HT1080 (cell line): ENCODE measurements at regions not wholly inside any gene's neighbourhood (a gene's known extent, or its start where the extent isn't known, plus 50 kb on each side); places are given as distances from the start of the nearest gene placed in this dataset.

Experiments used
- DNase-seq: peaks from one replicate; pipeline ENCODE4 v3.0.0-alpha.2; 2015; ENCODE audit warnings: low read depth

DNA sequence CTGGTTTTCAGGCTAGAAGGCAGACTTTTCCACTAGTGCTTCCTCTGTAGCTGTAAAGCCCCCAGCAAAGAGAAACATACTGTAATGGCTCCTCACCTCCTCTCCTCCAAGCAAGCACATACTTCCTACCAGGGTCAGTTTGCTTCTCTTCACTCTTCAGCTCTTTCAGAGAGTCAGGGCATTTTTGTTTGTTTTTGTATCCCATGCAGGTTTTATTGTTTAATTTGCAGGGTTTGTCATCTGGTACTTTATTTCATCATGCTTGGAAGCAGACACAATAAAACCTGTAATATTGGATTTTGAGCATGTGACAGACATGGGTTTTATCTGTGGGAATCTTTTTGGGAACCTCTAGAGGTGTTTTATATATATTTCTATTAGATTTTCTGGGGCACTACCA lies 753.3 kb upstream of the ROBO1 start:
- DNase-seq = no peak

DNA sequence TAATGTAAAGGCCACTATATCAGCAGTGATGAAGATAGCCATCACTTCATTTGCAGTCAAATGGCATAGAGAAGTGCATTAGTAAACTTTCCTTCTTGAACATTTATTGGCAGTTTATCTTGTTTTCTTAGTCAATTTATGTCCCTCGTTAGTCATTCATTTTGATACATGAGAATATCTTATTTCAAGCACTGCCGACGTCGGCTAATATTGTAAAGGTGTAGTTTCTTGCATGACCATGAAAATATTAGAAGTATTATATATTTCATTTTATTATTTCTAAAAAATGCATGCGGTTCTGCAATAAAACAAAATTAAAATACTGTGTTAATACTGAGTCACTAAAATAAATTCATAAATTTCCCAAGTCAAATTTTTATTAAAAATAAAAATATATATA lies 751.6 kb upstream of the ROBO1 start:
- DNase-seq = no peak

DNA sequence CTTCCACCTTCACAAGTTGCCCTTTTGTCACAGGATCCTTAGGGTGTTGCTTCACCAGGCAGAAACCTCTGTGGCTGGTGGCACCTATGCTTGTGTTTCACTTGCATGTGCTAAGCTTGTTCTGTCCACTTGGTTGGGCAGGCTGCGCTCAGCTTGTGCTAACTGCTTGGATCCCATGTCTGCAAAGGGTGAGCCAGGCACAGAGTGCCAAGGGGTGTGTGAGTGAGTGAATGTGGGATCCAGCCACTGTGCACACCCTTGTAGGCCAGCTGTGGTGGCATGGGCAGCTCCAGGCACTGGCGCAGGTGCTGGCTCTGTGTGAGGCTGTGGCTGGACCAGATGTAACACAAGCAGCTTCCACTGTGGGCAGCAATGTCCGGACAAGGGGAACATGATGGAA lies 728.7 kb upstream of the ROBO1 start:
- DNase-seq = no peak

DNA sequence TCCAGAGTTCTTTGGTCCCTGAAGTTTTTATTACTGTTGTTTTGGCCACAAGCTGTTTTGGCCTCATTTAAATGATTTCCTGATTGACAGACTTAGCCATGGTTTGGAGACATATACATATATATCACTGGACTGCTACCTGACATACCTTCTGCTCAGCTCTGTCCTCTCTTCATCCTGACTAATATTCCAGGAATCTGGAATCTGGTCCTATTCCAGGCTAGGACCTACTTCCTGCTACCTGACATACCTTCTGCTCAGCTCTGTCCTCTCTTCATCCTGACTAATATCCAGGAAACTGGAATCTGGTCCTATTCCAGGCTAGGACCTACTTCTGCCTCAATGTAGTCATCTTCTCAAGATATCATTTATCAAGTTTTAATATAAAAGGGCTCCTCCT lies 724.4 kb upstream of the ROBO1 start:
- no peak for DNase-seq

DNA sequence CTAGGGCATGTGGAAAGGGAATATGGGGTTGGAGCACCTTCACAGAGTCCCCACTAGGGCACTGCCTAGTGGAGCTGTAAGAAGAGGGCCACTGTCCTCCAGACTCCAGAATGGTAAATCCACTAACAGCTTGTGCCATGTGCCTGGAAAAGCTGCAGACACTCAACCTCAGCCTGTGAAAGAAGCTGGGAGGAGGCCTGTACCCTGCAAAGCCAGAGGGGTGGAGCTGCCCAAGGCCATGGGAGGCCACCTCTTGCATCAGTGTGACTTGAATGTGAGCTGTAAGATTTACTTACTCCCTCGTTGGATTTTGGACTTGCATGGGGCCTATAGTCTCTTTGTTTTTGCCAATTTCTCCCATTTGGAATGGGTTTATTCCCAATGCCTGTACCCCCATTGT lies 705.2 kb upstream of the ROBO1 start:
- DNase-seq = no peak

DNA sequence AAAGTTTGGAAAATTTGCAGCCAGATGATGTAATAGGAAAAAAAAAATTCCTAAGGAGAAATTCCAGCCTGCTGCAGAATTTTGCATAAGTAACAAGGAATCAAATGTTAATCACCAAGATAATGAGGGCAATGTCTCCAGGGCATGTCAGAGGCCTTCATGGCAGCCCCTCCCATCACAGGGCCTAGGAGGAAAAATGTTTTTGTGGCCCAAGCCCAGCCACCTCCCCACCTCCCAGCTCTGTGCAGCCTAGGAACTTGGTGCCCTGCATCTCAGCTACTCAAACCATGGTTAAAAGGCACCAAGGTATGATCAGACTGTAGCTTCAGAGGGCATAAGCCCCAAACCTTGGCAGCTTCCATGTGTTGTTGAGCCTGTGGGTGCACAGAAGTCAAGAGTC lies 704.7 kb upstream of the ROBO1 start:
- no peak for DNase-seq

DNA sequence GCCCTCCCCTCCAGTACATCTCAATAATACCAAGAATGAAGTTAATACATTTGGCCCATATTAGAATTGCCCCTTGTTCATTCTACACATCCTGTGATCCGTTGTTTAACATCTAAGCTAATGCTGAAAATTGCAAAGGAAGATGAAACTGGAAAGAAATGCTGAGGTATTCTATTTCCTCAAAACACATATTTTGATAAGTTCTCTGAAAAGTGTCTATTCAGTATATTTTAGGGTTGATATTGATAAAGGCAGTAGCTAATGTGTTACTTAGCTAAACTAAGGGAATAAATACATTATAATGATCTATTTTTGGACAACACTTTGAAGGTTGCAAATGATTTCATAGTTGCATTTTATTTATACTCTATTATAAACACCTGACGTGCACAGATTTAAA lies 702.6 kb upstream of the ROBO1 start:
- no peak for DNase-seq

DNA sequence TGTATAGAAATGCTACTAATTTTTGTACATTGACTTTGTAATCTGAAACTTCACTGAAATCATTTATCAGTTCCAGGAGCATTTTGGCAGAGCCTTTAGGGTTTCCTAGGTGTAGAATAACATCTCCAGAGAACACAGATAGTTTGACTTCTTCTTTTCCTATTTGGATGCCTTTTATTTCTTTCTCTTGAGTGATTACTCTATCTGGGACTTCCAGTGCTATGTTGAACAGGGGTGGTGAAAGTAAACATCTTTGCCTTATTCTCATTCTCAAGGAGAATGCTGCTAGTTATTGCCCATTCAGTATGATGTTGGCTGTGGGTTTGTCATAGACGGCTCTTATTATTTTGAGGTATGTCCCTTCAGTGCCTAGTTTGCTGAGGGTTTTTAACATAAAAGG lies 697.9 kb upstream of the ROBO1 start:
- no peak for DNase-seq

DNA sequence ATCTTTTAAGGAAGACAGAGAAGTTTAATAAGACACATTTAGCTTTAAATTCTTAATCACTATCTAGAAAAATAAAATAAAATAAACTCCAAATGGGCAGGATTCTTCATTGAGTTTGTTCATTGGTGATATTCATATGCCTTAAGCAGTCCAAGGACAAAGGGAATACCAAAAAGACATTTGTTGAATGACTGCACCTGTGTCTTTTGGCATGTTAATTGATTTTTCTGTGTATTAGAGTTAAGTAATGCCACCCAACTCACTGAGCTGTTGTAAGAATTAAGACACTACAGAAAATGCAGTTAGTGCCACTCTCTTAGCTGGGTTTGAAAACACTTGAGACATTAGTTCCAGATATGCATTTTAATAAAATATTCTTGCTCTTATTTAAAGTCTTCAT lies 683.6 kb upstream of the ROBO1 start:
- no peak for DNase-seq

DNA sequence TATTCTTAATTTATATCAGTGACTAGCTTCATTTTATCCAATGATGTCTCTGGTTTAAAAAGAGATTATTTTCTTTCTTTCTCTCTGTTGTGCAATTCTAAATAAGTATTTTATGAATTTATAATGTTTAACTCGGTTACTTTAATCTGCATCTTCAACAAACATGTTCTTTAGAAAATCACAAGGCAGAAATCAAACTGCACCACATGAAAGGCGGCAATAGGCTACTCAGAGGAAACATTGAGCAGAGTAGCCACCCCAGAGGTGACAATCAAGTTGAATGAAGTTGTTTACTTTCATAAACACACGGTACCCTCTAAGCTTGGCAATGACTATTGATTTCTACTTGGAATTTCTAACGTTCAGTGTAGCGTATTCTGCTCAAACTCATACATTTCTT lies 677.8 kb upstream of the ROBO1 start:
- DNase-seq = no peak

DNA sequence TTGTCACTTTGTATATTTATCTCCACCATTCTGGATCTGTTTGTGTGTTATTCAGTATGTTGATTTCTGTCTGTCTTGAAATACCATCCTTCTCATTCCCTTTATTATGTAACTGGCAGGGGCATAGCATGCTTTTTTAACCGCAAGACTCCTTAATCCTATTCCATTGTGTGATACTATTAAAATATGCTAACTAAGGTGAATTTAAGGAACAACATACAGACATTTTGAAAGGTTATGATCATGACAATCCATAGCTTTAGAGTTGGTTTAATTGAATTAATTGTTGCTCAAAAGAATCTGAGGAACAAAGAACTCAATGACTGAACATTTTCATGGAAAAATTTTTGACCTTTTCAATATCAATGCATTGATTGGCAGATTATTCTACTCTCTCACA lies 677.3 kb upstream of the ROBO1 start:
- no peak for DNase-seq

DNA sequence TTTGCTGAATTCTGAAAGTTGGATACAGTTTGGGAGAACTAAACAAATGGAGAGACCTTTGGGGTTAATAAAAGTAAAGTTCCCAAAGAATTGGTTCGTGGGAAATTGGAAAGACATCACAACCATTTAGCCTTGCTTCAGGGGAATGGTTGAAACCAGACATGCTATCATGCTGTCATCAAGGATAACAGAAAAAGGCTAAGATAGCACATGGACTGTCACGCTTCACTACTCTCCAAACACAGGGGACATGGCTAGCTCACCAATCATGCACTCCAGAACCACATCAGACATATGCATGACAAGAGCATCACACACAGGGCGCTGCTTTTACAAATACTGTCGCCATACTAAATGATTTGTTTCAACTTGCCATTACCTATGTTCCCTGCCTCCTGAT lies 671.7 kb upstream of the ROBO1 start:
- no peak for DNase-seq

DNA sequence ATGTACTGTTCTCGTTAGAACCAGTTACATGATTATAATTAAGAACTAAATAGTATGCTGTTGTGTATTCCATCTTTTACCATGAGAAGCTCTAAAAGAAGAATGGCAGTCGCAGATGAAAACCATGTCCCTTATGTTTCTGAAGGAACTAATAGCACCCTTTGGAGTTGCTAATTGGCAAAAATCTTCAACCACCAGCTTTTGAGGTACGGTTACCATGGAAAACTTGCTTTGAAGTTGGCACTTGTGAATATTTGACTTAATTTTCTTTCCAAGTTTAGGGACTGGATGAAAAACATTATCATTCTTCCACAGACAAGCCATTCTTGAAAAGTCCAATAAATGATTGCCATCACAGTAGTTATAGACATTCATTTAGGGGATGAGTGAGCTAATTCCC lies 666.6 kb upstream of the ROBO1 start:
- no peak for DNase-seq

DNA sequence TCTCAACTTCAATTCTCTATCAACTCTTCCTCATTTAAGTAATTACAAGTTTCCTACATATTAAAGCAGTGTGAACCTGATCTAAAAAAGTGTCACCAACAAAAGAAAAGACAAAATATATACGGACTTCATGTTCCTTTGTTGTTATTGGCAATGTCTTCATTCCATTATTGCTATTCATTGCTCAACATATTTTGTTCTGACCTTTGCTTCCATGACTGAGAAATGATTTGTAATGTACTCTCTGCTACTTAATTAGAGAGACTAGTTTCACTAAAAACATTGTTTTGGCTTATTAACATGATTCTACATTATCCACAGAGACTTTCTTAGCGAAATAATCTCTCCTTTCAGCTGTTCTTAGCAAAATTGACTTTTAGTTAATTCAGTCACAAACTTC lies 657.2 kb upstream of the ROBO1 start:
- DNase-seq = no peak

DNA sequence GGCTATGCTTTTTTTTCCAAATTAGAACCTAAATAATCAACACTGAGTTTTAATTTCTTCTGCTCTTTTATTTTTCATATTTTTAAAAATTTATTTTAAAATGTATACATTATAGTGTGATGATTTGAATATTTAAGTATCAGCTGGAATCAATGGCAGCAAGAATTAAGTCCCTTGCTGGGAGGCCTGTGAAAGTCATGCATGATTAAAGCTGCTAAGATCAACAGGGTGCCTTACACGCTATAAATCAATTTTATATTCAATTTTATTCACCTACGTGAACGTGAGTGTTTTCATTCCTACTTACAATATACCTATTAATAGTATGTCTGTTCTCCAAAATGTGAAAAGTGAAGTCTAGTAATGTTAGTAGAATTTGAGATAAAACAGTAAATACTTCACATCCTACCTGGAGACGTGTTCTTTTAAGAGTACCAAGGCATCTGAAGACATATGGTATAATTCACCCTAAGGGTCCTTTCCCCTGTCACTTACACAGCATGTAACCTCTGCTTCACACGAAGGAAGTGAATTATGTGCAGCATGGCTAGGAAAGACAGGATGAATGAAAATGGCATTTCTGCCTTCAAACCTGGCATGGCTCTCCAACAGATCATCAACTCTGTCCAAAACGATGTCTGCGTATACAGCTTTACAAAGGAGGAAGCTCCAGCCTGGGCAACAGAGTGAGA lies 640.4 kb upstream of the ROBO1 start:
- DNase-seq = no peak

DNA sequence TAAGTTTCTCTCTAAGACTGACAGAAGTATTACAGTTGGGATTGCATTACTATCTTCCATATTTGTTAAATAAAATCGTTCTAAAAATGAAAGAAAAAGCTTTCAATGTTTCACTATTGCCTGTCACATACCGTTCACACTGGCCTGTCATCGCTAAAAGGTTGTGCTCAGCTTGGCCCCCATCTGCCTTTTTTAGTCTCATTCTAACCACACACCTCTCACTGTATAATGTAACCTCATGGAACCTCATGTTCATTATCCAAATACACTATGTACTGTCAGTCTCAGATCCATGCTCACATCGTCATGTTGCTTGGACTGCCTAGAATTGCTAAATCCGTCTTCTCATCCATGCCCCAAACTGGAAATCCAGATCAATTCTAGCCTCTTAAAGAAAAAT lies 637.8 kb upstream of the ROBO1 start:
- DNase-seq = no peak

DNA sequence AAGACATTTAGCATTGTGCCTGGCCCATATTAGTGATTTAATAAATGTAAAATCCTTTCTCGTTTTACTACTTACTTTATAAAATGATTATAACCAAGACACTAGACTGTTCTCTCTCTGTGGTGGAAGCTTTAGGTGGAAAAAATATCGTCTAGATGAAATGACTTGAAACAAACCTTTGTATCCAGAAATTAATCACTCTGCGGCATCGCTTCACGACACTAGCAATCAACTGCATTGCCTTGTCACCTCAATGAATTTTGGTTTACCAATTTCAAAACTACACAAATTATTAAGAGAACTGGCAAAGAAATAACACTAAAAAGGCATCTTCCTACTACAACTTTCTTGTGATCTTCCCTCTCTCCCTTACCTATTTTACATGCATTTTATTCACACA lies 627.2 kb upstream of the ROBO1 start:
- no peak for DNase-seq

DNA sequence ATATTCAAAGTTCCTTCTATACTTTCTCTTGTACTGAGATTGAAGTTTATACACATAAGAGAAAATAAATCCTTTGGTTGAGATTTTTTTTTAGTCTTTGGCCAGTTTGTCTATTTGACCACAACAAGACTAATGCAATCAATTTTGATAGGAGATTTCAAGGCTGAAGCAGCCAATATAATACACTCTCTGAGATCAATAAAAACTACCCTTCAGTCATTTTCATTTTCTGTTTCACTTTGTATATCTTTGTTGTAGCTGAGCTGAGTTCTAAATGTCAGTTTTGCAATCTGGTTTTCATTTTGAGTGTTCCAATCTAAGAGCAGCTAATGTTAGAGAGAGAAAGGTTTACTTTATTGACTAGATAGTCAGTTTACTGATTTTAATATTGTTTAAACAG lies 623.8 kb upstream of the ROBO1 start:
- DNase-seq = no peak

DNA sequence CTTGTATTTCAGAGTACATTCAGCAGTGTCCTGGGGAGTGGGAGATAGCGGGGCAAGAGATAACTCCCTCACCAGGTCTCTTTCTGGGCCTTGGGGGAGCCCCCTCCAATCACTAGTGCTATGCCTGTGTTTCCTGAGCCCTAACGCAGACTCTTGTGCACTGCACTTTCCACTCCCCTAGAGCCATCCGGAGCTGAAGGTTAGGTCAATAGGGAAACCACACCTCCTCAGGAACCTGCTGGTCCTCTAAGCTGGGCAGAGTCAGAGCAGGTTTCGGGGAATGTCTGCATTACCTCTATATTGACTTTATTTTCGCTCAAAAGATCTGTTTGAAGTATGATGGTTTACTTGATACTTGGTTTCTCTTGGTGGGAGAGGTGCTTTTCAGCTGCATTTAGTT lies 617.0 kb upstream of the ROBO1 start:
- no peak for DNase-seq

DNA sequence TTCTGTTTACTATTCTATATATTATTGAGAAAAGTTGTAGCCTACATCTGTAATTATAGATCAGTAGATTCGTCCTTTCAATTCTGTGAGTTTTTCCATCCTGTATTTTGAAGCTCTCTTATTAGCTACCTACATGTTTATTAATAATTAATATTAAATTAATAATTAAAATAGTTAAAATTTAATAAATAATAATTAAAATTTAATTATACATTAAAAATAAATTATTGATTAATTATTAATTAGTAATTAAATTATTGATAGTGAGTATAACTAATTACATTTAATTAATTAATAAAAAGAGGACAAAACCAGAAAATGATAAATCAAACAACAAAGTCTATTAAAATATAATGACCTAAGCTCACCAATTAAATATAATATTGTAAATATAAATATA lies 606.6 kb upstream of the ROBO1 start:
- no peak for DNase-seq

DNA sequence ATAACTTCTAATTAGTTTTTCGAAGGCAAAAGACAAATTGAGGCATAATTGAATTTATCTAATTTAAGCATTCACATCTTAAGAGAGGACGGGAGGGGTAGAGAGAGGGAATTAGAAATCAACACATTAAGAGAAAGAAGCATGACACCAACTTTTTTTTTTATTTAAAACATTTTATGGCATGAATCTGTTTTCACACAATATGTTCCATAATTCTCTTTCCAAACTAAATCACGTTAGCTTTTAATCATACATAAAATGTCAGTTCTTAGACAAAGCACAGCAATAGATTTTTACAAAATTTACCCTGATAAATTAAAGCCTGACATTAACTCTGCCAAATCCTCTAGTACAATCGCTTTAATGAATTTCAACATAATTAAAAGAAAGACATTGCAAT lies 600.8 kb upstream of the ROBO1 start:
- DNase-seq = no peak

DNA sequence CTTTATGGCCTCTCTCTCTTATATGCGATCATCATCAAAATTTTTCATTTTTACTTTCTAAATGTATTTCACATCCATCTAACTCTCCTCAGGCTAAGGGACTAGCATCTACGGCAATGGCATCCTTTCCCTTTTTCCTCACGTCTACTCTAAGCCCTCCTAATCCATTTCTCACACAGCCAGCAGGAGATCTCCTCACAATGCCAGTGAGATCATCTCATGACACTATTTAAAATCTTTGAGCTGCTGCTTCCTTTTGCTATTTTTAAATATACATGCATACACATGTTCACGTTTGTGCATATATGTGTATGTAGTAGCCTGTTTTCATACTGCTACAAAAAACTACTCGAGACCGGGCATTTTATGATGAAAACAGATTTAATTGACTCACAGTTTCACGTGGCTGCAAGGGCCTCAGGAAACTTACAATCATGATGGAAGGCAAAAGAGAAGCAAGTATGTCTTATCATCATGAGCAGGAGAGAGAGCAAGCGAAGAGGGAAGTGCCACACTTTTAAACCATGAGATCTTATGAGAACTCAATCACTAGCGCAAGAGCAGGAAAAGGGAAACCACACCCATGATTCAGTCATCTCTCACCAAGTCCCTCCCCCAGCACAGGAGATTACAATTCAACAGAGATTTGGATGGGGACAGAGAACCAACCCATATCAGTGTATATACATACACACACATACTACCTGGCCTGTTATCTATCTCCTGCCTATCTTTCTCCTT lies 599.2 kb upstream of the ROBO1 start:
- peak; percentile 5 for DNase-seq

DNA sequence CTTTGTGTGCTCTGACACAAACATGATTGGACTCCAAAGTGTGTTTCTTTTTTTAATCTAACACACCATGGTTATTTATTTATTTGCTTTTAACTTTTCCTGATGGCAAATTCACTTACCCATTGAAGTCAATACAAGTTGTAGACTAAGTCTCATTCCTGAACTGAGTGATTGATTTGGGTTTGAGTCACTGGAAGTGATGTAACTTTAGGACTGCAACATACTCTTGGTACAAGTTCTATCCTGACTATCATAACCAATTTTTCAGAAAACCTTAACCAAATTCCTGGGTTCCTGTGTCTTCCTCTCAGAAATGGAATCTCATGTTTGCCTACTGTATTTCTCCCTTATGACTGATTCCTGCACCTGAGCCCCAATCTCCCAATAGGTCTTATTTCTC lies 590.0 kb upstream of the ROBO1 start:
- no peak for DNase-seq

DNA sequence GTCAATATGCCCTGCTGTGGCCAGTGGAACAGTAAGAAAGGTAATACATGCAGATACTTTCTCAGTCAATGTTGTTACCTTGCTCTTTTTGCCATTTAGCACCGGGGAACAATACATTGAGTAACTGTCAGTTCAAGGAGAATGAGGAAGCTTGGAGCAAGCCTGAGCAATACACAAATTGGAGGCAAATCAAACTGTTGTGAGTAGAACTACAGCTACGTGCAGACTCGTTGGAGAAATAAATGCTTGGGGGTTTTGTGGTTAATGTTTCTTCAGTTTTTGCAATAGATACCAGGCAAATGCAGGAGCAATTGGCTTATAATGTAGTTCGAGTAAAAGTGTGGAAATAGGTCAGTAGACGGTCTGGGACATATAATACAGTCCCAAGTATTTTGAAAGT lies 587.3 kb upstream of the ROBO1 start:
- no peak for DNase-seq
